ENCODE measurements at regions not wholly inside any gene's neighbourhood (a gene's known extent, or its start where the extent isn't known, plus 50 kb on each side); places are given as distances from the start of the nearest gene placed in this dataset.

- DNase-seq (ENCODE audit: low spot score) = no peak
- TF ChIP-seq, protein P1, sequence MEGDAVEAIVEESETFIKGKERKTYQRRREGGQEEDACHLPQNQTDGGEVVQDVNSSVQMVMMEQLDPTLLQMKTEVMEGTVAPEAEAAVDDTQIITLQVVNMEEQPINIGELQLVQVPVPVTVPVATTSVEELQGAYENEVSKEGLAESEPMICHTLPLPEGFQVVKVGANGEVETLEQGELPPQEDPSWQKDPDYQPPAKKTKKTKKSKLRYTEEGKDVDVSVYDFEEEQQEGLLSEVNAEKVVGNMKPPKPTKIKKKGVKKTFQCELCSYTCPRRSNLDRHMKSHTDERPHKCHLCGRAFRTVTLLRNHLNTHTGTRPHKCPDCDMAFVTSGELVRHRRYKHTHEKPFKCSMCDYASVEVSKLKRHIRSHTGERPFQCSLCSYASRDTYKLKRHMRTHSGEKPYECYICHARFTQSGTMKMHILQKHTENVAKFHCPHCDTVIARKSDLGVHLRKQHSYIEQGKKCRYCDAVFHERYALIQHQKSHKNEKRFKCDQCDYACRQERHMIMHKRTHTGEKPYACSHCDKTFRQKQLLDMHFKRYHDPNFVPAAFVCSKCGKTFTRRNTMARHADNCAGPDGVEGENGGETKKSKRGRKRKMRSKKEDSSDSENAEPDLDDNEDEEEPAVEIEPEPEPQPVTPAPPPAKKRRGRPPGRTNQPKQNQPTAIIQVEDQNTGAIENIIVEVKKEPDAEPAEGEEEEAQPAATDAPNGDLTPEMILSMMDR (IDR thresholded peaks at IDR 0.05; ENCODE audit: extremely low read depth, missing control alignments) = no peak
Measured at GRCh38 chr1:91608876-91609275, 108.2 kb downstream of the CDC7 start.

DNA sequence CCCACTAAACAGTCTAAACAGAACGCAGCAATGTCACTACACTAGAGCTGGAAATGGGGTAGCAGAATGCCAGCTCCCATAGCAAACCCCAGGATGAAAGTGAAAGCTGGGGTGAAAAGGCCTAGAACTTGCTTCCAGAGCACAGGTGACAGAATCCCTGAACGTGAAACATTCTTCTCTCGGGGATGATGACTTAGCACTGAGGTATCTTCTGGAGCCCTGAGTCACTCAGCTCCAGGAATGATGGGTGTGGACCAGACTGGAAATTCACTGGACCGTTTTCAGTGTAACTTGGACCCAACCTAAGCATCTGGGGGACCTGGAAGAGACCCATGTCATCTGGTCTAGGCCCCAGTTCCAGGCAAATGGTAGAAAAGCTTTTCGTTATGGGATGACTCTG, 108.9 kb downstream of the CDC7 start:
- TF ChIP-seq, protein P1 (IDR thresholded peaks at IDR 0.05; ENCODE audit: extremely low read depth, missing control alignments) = no peak
- no peak for DNase-seq (ENCODE audit: low spot score)

- DNase-seq (ENCODE audit: low spot score) = no peak
- TF ChIP-seq, protein P1 (IDR thresholded peaks at IDR 0.05; ENCODE audit: extremely low read depth, missing control alignments) = no peak
Measured at GRCh38 chr1:91610102-91610501, 109.5 kb downstream of the CDC7 start.

- TF ChIP-seq, protein P1 (IDR thresholded peaks at IDR 0.05; ENCODE audit: extremely low read depth, missing control alignments) = no peak
- no peak for DNase-seq (ENCODE audit: low spot score)
Measured at GRCh38 chr1:91610789-91611188, 110.1 kb downstream of the CDC7 start.

GRCh38 chr1:91611483-91611917, 110.8 kb downstream of the CDC7 start:
- TF ChIP-seq, protein P1 (IDR thresholded peaks at IDR 0.05; ENCODE audit: extremely low read depth, missing control alignments) = no peak
- DNase-seq (ENCODE audit: low spot score) = no peak

GRCh38 chr1:91613595-91613994, 112.9 kb downstream of the CDC7 start:
- TF ChIP-seq, protein P1 (IDR thresholded peaks at IDR 0.05; ENCODE audit: extremely low read depth, missing control alignments) = no peak
- no peak for DNase-seq (ENCODE audit: low spot score)

- TF ChIP-seq, protein P1 (IDR thresholded peaks at IDR 0.05; ENCODE audit: extremely low read depth, missing control alignments) = no peak
Measured at GRCh38 chr1:91616712-91617111, 116.1 kb downstream of the CDC7 start.

More at GRCh38 chr1:91616712-91617111, 116.1 kb downstream of the CDC7 start:
- DNase-seq (ENCODE audit: low spot score) = no peak
